Dedifferentiated amniotic fluid mesenchymal stem cell (primary cell): ENCODE measurements at regions not wholly inside any gene's neighbourhood (a gene's known extent, or its start where the extent isn't known, plus 50 kb on each side); places are given as distances from the start of the nearest gene placed in this dataset.

Experiments
- DNase-seq: peaks from one replicate; pipeline ENCODE4 v3.0.0-alpha.2; 2016; ENCODE audit errors: extremely low spot score

GRCh38 chr6:113406048-113406695 is 451.0 kb upstream of the MARCKS start:
- no peak for DNase-seq

GRCh38 chr6:113411011-113411410 is 446.1 kb upstream of the MARCKS start:
- DNase-seq, result no peak

- DNase-seq, result no peak
Measured at GRCh38 chr6:113412589-113413357, 444.4 kb upstream of the MARCKS start.

GRCh38 chr6:113414511-113414910 is 442.6 kb upstream of the MARCKS start:
- DNase-seq, result peak; percentile 84

- DNase-seq, result no peak
Measured at GRCh38 chr6:113416170-113416569, 441.0 kb upstream of the MARCKS start.

GRCh38 chr6:113420290-113420689 is 436.9 kb upstream of the MARCKS start:
- DNase-seq, result no peak

- DNase-seq, result no peak
Measured at GRCh38 chr6:113421997-113422396, 435.1 kb upstream of the MARCKS start.

- no peak for DNase-seq
Measured at GRCh38 chr6:113423956-113424355, 433.2 kb upstream of the MARCKS start.

- no peak for DNase-seq
Measured at GRCh38 chr6:113425977-113426660, 431.0 kb upstream of the MARCKS start.

GRCh38 chr6:113427617-113428016 is 429.5 kb upstream of the MARCKS start:
- no peak for DNase-seq

GRCh38 chr6:113428702-113429101 is 428.4 kb upstream of the MARCKS start:
- no peak for DNase-seq

GRCh38 chr6:113432521-113433334 is 424.4 kb upstream of the MARCKS start:
- DNase-seq, result peak; percentile 72

GRCh38 chr6:113433335-113433991 is 423.7 kb upstream of the MARCKS start:
- peak; percentile 91 for DNase-seq

- no peak for DNase-seq
Measured at GRCh38 chr6:113434641-113435040, 422.5 kb upstream of the MARCKS start.

- no peak for DNase-seq
Measured at GRCh38 chr6:113437566-113437965, 419.6 kb upstream of the MARCKS start.

GRCh38 chr6:113439866-113440265 is 417.3 kb upstream of the MARCKS start:
- DNase-seq, result no peak

- no peak for DNase-seq
Measured at GRCh38 chr6:113442040-113442439, 415.1 kb upstream of the MARCKS start.

GRCh38 chr6:113445201-113445600 is 411.9 kb upstream of the MARCKS start:
- DNase-seq, result no peak

- DNase-seq, result peak; percentile 86
Measured at GRCh38 chr6:113447088-113447831, 409.9 kb upstream of the MARCKS start.

- no peak for DNase-seq
Measured at GRCh38 chr6:113449051-113449450, 408.1 kb upstream of the MARCKS start.

- DNase-seq, result peak; percentile 24
Measured at GRCh38 chr6:113450061-113450465, 407.1 kb upstream of the MARCKS start.
